ENCODE measurements at regions not wholly inside any gene's neighbourhood (a gene's known extent, or its start where the extent isn't known, plus 50 kb on each side); places are given as distances from the start of the nearest gene placed in this dataset.

GRCh38 chr2:189304360-189304759, 124.8 kb upstream of the COL5A2 start:
- TF ChIP-seq, protein P1, sequence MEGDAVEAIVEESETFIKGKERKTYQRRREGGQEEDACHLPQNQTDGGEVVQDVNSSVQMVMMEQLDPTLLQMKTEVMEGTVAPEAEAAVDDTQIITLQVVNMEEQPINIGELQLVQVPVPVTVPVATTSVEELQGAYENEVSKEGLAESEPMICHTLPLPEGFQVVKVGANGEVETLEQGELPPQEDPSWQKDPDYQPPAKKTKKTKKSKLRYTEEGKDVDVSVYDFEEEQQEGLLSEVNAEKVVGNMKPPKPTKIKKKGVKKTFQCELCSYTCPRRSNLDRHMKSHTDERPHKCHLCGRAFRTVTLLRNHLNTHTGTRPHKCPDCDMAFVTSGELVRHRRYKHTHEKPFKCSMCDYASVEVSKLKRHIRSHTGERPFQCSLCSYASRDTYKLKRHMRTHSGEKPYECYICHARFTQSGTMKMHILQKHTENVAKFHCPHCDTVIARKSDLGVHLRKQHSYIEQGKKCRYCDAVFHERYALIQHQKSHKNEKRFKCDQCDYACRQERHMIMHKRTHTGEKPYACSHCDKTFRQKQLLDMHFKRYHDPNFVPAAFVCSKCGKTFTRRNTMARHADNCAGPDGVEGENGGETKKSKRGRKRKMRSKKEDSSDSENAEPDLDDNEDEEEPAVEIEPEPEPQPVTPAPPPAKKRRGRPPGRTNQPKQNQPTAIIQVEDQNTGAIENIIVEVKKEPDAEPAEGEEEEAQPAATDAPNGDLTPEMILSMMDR (IDR thresholded peaks at IDR 0.05), result no peak
- TF ChIP-seq POLR2A (IDR thresholded peaks at IDR 0.05) (no peak), POLR2AphosphoS5 (IDR thresholded peaks at IDR 0.05) (no peak)
